C4-2B (cell line): ENCODE measurements at regions not wholly inside any gene's neighbourhood (a gene's known extent, or its start where the extent isn't known, plus 50 kb on each side); places are given as distances from the start of the nearest gene placed in this dataset.

Experiments
- CTCF ChIP-seq: fragments of 450-650 bp; conservative IDR thresholded peaks from 2 replicates; pipeline ENCODE4 v1.5.1; 2017; ENCODE audit warnings: mild to moderate bottlenecking
- ZFX ChIP-seq: fragments of 450-650 bp; IDR thresholded peaks from 2 replicates; pipeline ENCODE4 v1.6.1; 2017

- TF ChIP-seq CTCF (no peak), ZFX (no peak)
Measured at GRCh38 chr17:72420775-72421127, 299.9 kb downstream of the SOX9 start.
